T-helper 2 cell treated with Interferon-gamma antibody and Interleukin-4, amounts not matched to agents 5 μg/mL and 100 μg/mL, for 36 hours (primary cell): ENCODE measurements at regions not wholly inside any gene's neighbourhood (a gene's known extent, or its start where the extent isn't known, plus 50 kb on each side); places are given as distances from the start of the nearest gene placed in this dataset.

Source experiments
- DNase-seq: peaks from one replicate; pipeline ENCODE4 v3.0.0; 2021; ENCODE audit warnings: low spot score
- H3K27ac Mint-ChIP-seq: one replicate; pipeline ENCODE4 v1.8.0; 2021; ENCODE audit warnings: mild to moderate bottlenecking, mixed read lengths
- H3K27me3 Mint-ChIP-seq: one replicate; pipeline ENCODE4 v1.8.0; 2021; ENCODE audit warnings: low read depth, mixed read lengths
- H3K36me3 Mint-ChIP-seq: one replicate; pipeline ENCODE4 v1.8.0; 2021; ENCODE audit warnings: low read depth, mixed read lengths
- H3K4me1 Mint-ChIP-seq: one replicate; pipeline ENCODE4 v1.8.0; 2021; ENCODE audit warnings: low read depth, mixed read lengths
- H3K4me3 Mint-ChIP-seq: one replicate; pipeline ENCODE4 v1.8.0; 2022; ENCODE audit warnings: mild to moderate bottlenecking, moderate library complexity, mixed read lengths
- H3K9me3 Mint-ChIP-seq: one replicate; pipeline ENCODE4 v1.8.0; 2021; ENCODE audit warnings: mixed read lengths

DNA sequence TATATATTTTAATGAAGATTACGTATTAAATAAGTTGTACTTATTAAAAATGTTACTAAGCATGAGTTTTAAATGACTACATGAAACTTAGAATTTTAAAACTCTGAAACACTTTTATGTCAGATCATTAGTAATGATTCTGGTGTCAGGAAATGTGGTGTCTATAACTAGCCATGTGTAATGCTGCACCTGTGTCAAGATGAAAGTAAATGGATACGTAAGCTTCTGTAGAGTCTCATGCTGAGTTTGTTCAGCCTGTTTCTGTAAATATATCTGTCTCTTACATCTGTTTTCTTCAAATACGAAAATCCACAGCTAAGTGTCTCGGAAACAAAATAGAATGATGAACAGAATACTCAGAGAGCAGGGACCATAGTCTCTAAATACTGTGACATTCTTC, 278.0 kb upstream of the SMC2 start:
- no peak overlapping the region for H3K4me3 Mint-ChIP-seq
- no peak overlapping the region for H3K27ac Mint-ChIP-seq
- no peaks in the 10 kb centered on the region for H3K4me1 Mint-ChIP-seq
- no peaks in the 10 kb centered on the region for H3K27me3 Mint-ChIP-seq
- no peak for DNase-seq
- no peaks in the 10 kb centered on the region for H3K9me3 Mint-ChIP-seq
- no peaks in the 10 kb centered on the region for H3K36me3 Mint-ChIP-seq

DNA sequence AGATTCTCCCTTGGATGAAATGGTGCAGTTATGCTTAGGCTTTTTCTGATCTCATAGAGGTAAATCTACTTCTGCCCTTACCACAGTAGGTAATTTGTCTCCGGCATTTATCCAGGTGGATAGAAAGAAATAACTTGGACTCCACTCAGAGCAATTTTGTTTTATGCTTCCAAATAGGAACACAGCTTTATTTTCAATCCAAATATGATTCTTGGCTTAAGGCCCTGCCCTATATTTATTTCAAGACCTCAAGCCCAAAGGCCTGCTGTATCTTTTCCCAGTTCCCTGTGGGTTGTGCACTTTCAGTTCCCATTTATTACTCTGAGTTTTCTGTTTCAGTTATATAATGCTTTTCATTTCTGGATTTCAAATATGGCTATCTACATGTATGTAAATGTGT, 274.2 kb upstream of the SMC2 start:
- Mint-ChIP-seq H3K4me3 (no peak overlapping the region), H3K36me3 (no peaks in the 10 kb centered on the region), H3K27ac (no peak overlapping the region), H3K4me1 (no peaks in the 10 kb centered on the region), H3K27me3 (no peaks in the 10 kb centered on the region), H3K9me3 (no peaks in the 10 kb centered on the region)
- no peak for DNase-seq

DNA sequence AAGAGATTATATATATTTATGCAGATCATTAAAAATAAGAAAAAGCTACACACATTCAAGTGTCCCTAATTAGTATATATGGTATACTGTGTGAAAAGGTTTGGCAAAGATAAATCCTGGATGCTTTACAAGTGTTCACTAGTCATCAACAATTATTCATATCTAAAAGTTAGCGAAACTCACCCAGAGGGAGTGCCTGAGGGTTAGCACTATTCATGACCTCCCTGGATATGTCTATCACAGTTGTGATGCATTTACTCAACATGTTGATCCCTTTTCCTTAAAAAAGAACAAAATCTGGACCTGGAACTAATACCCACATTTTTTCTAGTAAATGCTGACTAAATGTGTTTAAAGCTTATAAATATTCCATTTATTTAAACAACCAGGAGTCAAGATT, 273.0 kb upstream of the SMC2 start:
- Mint-ChIP-seq H3K27ac (no peak overlapping the region), H3K4me3 (no peak overlapping the region), H3K4me1 (no peaks in the 10 kb centered on the region), H3K36me3 (no peaks in the 10 kb centered on the region), H3K9me3 (no peaks in the 10 kb centered on the region), H3K27me3 (no peaks in the 10 kb centered on the region)
- DNase-seq = no peak

DNA sequence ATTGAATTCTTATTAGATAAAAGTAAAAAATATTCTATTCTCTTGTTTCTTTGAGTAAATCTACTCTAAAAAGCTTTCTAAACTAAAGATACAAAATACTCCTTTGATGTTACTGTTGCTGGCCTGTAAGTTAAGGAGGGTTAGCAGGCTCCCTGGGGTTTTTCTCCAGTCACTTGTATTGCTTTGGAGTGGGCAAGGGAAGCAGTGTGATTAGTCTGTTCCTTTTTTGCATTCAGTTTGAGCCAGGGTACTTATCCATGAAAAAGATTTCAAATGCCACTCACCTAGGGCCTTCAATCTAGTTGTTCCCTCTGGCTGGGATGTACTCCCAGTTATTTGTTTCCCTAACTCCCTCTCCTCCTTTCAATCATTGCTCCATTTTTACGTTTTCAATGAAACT, 256.2 kb upstream of the SMC2 start:
- H3K4me3 Mint-ChIP-seq = no peak overlapping the region
- H3K4me1 Mint-ChIP-seq = no peaks in the 10 kb centered on the region
- no peaks in the 10 kb centered on the region for H3K27me3 Mint-ChIP-seq
- no peak overlapping the region for H3K27ac Mint-ChIP-seq
- H3K9me3 Mint-ChIP-seq = no peaks in the 10 kb centered on the region
- DNase-seq = no peak
- no peaks in the 10 kb centered on the region for H3K36me3 Mint-ChIP-seq

DNA sequence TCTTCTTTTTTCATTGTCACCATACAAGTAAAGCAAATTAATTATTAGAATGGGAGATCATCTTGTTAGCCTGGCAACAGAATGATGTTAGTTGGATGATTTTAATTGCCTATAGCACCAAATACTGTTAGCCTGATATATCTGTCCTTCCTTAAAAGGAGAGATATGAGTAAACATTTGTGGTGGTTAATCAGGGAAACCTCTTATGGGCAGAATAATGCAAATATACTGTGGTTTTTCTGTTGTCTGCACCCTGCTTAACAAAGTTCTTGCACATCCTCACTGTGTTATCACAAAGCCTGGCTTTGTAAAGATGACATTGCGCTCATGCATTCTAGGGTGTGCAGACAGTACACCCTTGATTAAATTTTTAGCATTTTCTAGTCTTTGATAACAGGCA, 254.9 kb upstream of the SMC2 start:
- no peaks in the 10 kb centered on the region for H3K9me3 Mint-ChIP-seq
- no peaks in the 10 kb centered on the region for H3K36me3 Mint-ChIP-seq
- H3K4me3 Mint-ChIP-seq = no peak overlapping the region
- no peak overlapping the region for H3K27ac Mint-ChIP-seq
- H3K27me3 Mint-ChIP-seq = no peaks in the 10 kb centered on the region
- H3K4me1 Mint-ChIP-seq = no peaks in the 10 kb centered on the region
- no peak for DNase-seq

DNA sequence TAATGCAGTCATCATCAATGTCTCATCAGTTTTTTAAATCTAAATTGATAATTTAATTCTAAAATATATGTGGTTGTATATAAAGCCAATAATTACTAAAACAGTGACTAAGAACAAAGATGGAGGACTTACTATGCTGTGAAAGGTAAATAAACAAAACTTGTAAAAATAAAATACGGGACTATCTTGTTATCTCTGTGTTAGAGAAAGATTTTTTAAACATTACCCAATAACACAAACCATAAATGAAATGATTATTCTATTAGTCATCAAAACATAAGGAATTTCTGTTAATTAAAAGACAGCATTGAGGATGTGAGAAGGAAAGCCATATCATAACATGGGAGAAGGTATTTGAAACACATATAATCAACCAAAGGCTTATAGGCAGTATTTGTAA, 226.2 kb upstream of the SMC2 start:
- DNase-seq = no peak
- Mint-ChIP-seq H3K27me3 (no peaks in the 10 kb centered on the region), H3K4me1 (no peaks in the 10 kb centered on the region), H3K9me3 (no peaks in the 10 kb centered on the region), H3K4me3 (no peak overlapping the region), H3K36me3 (no peaks in the 10 kb centered on the region), H3K27ac (no peak overlapping the region)

DNA sequence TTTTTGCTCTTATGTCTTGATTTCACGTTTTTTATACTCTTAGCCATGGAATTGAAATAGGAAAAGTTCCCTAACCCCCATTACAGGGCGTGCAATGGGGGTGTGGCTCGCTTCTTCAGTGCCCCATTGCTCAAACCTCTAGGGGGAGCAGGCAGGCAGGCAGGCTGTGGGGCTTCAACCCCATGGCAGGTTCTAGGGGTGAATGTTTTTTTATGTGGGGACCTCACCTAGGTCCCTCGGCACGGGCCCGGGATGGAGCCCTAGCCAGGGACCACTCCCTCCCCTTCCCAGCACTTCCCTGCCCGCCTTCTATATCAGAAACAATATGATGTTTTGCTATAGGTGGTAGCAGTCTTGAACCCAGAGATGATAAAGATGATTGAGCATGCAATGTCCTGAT, 221.3 kb upstream of the SMC2 start:
- Mint-ChIP-seq H3K9me3 (no peaks in the 10 kb centered on the region), H3K27me3 (no peaks in the 10 kb centered on the region), H3K27ac (no peak overlapping the region), H3K4me3 (no peak overlapping the region), H3K4me1 (no peaks in the 10 kb centered on the region), H3K36me3 (no peaks in the 10 kb centered on the region)
- DNase-seq = no peak

DNA sequence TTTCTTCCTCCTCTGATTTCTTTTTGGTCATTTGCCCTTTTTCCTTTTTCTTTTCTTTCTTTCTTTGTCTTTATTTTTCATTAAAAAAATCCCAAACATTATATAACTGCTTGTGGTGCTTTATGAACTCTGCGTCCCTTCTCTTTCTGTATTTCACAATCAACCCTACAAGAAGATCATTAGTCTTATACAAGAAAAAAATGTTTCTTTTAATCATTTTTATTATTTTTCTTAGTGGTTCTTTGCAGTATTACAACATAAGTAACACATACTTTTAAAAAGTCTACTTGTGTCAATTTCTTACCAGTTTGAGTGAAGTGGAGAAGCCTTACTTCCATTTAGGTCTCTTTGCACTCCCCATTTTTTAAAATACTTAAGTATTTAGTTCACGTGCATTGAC, 212.7 kb upstream of the SMC2 start:
- Mint-ChIP-seq H3K36me3 (no peaks in the 10 kb centered on the region), H3K4me3 (no peak overlapping the region), H3K4me1 (no peaks in the 10 kb centered on the region), H3K27ac (no peak overlapping the region), H3K27me3 (no peaks in the 10 kb centered on the region), H3K9me3 (no peaks in the 10 kb centered on the region)
- DNase-seq = no peak

DNA sequence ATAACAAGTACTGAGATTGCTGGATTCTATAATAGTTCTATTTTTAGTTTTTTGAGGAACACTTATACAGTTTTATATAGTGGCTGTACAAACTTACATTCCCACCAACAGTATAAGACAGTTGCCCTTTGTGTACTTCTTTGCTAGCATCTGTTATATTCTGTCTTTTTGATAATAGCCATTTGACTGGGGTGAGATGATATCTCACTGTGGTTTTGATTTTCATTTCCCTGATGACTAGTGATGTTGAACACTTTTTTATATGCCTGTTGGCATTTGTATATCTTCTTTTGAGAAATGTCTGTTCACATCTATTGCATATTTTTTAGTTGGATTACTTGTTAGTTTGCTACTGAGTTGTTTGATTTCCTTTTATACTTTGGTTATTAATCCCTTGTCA, 204.1 kb upstream of the SMC2 start:
- no peak for DNase-seq
- no peaks in the 10 kb centered on the region for H3K27me3 Mint-ChIP-seq
- no peaks in the 10 kb centered on the region for H3K36me3 Mint-ChIP-seq
- no peaks in the 10 kb centered on the region for H3K4me1 Mint-ChIP-seq
- no peak overlapping the region for H3K27ac Mint-ChIP-seq
- H3K4me3 Mint-ChIP-seq = no peak overlapping the region
- H3K9me3 Mint-ChIP-seq = no peaks in the 10 kb centered on the region

DNA sequence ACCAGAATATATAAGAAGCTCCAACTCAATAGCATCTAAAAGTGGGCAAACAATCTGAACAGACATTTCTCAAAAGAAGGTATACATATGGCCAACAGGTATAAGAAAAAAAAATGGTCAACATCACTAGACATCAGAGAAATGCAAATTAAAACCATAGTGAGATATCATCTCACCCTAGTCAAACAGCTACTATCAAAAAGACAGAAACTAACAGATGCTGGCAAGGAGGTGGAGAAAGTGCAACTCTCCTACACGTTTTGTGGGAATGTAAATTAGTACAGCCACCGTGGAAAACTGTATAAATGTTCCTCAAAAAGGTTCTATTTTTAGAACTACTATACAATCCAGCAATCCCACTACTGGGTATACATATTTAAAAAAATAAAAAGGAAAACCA, 199.9 kb upstream of the SMC2 start:
- no peaks in the 10 kb centered on the region for H3K9me3 Mint-ChIP-seq

DNA sequence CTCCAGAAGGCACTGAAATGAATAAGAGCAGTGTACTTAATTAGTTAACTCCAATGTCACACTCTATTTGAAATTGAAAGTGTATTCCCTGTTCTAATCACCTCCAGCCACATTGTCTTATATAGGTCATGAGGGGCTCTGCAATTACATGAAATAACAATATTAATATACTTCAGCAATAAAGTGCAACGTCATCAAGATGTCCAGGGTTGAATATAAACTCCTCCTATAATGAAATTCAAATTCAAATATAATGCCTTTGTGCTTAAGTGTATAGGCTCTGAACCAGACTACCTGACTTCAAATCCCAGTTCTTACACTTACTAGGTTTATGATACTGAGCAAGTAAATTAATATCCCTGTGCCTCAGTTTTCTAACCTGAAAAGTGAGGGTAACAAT, 195.6 kb upstream of the SMC2 start:
- no peak for DNase-seq
- no peaks in the 10 kb centered on the region for H3K27me3 Mint-ChIP-seq
- H3K36me3 Mint-ChIP-seq = no peaks in the 10 kb centered on the region
- H3K27ac Mint-ChIP-seq = no peak overlapping the region
- H3K4me3 Mint-ChIP-seq = no peak overlapping the region
- H3K9me3 Mint-ChIP-seq = no peaks in the 10 kb centered on the region
- no peaks in the 10 kb centered on the region for H3K4me1 Mint-ChIP-seq

More for the DNA sequence above, 199.9 kb upstream of the SMC2 start:
- DNase-seq = no peak
- H3K36me3 Mint-ChIP-seq = no peaks in the 10 kb centered on the region
- no peaks in the 10 kb centered on the region for H3K4me1 Mint-ChIP-seq
- H3K4me3 Mint-ChIP-seq = no peak overlapping the region
- H3K27ac Mint-ChIP-seq = no peak overlapping the region
- H3K27me3 Mint-ChIP-seq = no peaks in the 10 kb centered on the region

DNA sequence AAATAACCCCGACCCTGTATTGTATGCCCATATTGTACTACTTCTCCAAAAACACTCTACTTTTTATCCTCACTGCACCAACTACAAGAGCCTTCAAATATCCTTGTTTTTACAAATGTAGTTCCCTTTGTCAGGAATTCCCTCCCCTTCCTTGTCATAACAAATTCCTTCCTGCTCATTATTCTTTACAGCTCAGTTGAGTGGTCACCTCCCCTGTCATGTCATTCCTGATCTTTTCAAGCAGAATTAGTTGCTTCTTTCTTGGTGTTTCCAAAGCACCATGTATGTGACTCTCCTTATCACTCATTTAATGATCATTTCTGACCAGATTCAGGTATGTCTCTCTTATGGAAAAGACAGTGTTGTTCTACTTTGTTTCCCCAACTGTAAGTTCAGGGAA, 194.2 kb upstream of the SMC2 start:
- Mint-ChIP-seq H3K9me3 (no peaks in the 10 kb centered on the region), H3K4me3 (no peak overlapping the region), H3K4me1 (no peaks in the 10 kb centered on the region), H3K27me3 (no peaks in the 10 kb centered on the region), H3K27ac (no peak overlapping the region), H3K36me3 (no peaks in the 10 kb centered on the region)
- DNase-seq = no peak

DNA sequence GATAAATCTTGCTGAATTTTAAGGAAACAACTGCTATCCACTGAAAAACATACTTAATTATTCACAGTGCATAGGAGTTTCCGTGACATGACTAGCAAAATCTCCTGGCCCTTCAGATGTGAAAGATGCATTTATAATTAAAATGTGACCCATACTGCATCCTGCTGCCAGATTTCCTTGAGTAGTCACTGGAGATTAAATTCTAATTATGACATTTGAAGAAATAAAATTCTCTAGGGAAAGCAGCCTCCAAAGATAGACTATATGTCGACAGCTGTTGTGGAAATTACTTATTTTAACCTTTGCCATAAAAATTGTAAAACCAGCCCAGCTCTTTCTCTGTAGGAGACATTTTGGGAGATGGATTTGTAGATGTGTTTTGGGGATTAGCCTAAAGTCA, 193.6 kb upstream of the SMC2 start:
- DNase-seq = no peak
- Mint-ChIP-seq H3K27me3 (no peaks in the 10 kb centered on the region), H3K36me3 (no peaks in the 10 kb centered on the region), H3K4me3 (no peak overlapping the region), H3K9me3 (no peaks in the 10 kb centered on the region), H3K4me1 (no peaks in the 10 kb centered on the region), H3K27ac (no peak overlapping the region)

DNA sequence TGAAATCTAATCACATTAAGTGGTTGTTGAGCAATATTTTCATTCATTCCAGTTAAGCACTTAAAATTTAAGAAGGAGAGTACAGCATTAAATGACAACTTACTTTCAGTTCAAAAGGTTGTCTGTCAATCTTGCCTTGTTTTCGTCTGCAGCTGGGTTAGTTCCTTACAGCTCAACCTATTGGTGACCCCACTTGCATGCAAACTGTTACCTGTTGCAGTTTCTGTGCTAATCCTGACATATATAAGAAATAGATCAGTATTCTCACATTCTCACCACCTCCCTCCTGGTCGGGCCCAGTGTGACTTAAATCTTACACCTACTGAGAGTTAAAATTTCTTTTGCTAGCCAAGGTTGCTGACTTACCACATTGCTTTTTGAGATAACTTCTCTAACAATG, 191.8 kb upstream of the SMC2 start:
- Mint-ChIP-seq H3K4me3 (no peak overlapping the region), H3K36me3 (no peaks in the 10 kb centered on the region), H3K27ac (no peak overlapping the region), H3K9me3 (no peaks in the 10 kb centered on the region), H3K27me3 (no peaks in the 10 kb centered on the region), H3K4me1 (no peaks in the 10 kb centered on the region)
- no peak for DNase-seq

DNA sequence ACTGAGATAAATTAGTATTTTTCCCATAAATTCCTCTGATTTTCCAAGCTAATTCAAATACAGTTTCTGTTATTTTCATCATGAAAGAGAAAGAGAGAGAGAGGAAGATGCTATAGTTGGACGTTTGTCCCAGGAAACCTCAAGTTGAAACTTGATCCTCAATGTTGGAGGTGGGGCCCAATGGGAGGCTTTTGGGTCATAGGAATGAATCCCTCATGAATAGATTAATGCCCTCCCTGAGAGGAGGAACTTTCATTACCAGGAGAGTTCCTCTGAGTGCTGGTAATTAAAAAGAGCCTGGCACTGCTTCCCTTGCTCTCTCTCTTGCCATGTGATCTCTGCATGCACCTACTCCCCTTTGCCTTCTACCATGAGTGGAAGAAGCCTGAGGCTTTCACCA, 189.9 kb upstream of the SMC2 start:
- Mint-ChIP-seq H3K4me3 (no peak overlapping the region), H3K27me3 (no peaks in the 10 kb centered on the region)

DNA sequence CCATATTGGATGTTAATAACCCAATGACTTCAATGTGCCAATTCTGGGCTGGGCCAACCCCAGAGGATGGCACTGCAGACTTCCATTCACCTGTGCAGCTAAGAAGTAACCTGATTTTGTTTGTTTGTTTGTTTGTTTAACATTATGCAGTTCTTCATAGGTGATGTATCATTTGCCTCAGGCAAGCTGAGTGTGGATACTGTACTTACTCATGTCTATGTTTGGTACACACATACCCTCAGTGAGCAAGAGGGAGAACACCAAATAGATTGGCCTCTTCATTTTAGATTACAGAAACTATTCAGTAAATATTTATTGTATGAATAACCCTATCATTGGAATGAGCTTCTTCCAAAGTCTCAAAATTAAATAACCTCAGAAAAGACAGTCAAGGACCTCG, 180.2 kb upstream of the SMC2 start:
- Mint-ChIP-seq H3K4me1 (no peaks in the 10 kb centered on the region), H3K4me3 (no peak overlapping the region)

More for the DNA sequence above, 189.9 kb upstream of the SMC2 start:
- no peak for DNase-seq
- H3K4me1 Mint-ChIP-seq = no peaks in the 10 kb centered on the region
- H3K27ac Mint-ChIP-seq = no peak overlapping the region
- H3K9me3 Mint-ChIP-seq = no peaks in the 10 kb centered on the region
- no peaks in the 10 kb centered on the region for H3K36me3 Mint-ChIP-seq

More for the DNA sequence above, 180.2 kb upstream of the SMC2 start:
- Mint-ChIP-seq H3K9me3 (no peaks in the 10 kb centered on the region), H3K27ac (no peak overlapping the region), H3K27me3 (no peaks in the 10 kb centered on the region), H3K36me3 (no peaks in the 10 kb centered on the region)
- no peak for DNase-seq
